HG03280 (cell line): ENCODE measurements at regions not wholly inside any gene's neighbourhood (a gene's known extent, or its start where the extent isn't known, plus 50 kb on each side); places are given as distances from the start of the nearest gene placed in this dataset.
"Not testable (repeated sequence)": the region's sequence is repeated elsewhere in the genome, so short reads cannot be mapped to it uniquely, and the experiment has no call there.

Experiments
- ATAC-seq: cut with Tn5 transposase; IDR thresholded peaks from one replicate; pipeline ENCODE4 v1.9.1; 2021; ENCODE audit warnings: mild to moderate bottlenecking, moderate library complexity; ENCODE audit not compliant: unreplicated experiment

- ATAC-seq: not testable (repeated sequence)
These were observed 120.3 kb upstream of the NBPF19 start for GRCh38 chr1:149354579-149354978.

GRCh38 chr1:149355748-149356147, 119.1 kb upstream of the NBPF19 start:
- not testable (repeated sequence) for ATAC-seq

GRCh38 chr1:149356152-149356551, 118.7 kb upstream of the NBPF19 start:
- ATAC-seq: not testable (repeated sequence)

DNA sequence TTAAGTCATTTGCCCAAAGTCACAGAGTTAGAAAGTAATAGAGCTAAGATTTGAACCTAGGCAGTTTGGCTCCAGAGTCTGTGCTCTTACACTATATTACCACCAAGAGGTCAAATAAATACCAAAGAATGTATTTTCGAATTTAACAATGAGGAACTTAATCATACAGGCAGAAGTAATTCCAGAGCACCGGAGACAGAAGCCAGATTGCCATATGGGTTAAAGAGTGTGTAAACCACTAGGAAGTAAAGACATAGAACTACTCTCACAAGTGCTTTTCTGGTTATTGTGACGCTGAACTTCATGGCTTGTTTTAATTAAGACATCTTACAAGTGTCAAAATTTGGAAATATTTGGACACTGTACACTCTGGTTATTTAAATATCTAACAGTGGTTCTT, 114.5 kb upstream of the NBPF19 start:
- not testable (repeated sequence) for ATAC-seq

DNA sequence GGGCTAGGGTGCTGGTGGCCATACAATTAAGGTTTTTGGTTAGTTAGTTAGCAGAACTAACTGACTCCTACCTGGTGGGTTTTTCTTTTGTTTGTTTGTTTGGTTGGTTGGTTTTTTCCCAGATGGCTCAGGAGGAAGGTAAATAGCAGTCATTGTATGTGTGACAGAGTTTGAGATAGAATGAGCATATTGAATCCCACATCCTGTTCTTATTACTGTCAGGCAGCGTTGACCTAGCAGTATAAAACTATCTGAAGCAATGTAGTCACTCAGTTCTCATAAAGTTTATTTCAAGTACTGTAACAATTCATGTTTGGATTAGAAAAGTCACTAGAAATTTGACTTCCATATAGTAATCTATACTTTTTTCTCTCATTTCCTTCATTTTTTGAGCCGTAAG, 113.5 kb upstream of the NBPF19 start:
- not testable (repeated sequence) for ATAC-seq

DNA sequence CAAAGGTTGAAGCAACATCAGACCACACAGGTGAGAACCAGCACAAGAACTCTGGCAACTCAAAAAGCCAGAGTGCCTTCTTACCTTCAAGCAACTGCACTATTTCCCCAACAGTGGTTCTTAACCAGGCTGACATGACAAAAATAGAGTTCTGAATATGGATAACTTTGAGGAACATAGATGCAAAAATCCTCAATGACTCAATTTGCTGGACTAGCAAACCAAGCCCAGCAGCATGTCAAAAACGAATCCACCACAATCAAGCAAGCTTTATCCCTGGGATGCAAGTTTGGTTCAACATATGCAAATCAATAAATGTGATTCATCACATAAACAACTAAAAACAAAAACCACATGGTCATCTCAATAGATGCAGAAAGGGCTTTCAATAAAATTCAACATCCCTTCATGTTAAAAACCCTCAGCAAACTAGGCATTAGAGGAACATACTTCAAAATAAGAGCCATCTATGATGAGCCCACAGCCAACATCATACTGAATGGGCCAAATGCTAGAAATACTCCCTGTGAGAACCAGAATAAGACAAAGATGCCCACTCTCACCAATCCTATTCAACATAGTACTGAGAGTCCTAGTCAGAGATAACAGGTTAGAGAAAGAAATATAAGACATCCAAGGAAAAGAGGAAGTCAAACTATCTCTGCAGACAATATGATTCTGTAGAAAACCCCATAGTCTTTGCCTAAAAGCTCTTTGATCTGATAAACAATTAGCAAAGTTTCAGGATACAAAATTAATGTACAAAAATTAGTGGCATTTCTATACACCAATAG, 110.5 kb upstream of the NBPF19 start:
- not testable (repeated sequence) for ATAC-seq

- ATAC-seq: not testable (repeated sequence)
These were observed 108.4 kb upstream of the NBPF19 start for GRCh38 chr1:149366402-149366801.

DNA sequence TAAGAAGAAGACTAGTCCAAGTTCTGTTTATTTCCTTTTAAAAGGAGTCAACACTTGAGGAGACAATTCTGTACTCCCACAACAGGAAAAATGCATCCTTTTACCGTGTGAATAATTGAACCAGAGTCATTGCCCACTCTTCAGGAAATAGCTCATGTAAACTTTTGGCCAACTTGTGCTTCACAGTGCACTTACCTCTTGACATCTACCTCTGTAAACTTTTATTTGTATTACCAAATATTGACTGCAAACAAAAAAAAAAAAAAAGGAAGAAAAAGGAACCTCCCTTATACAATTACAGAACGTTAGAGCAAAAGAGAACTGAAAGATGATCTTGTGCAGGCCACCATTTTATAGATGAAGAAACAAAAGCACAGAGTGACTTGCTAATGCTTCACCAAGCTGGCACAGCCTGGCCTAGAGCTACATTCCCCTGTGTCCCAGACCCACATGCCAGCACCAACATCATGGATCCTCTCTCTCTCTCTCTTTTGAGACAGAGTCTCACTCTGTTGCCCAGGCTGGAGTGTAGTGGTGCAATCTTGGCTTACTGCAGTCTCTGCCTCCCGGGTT, 107.3 kb upstream of the NBPF19 start:
- ATAC-seq: not testable (repeated sequence)

- ATAC-seq: not testable (repeated sequence)
These were observed 106.5 kb upstream of the NBPF19 start for GRCh38 chr1:149368337-149368736.

GRCh38 chr1:149369081-149369480, 105.8 kb upstream of the NBPF19 start:
- not testable (repeated sequence) for ATAC-seq

DNA sequence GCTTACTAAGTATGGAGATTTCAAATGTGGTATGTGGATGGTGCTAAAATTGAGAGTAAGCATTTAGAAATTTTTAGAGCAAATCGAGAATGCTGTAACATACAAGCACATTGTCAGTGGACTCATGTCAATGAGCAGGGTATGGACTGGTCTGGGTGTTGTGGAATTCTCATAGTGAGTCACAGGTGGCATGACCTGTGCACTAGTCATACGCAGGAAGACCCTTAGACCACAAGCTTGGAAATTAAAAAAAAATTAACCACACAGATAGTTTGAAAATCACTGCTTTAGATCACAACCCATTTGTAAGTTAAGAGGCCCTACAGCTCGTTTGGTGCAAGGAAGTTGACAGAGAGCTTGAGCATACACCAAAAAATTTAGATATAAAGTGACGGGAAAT, 102.9 kb upstream of the NBPF19 start:
- ATAC-seq: not testable (repeated sequence)

DNA sequence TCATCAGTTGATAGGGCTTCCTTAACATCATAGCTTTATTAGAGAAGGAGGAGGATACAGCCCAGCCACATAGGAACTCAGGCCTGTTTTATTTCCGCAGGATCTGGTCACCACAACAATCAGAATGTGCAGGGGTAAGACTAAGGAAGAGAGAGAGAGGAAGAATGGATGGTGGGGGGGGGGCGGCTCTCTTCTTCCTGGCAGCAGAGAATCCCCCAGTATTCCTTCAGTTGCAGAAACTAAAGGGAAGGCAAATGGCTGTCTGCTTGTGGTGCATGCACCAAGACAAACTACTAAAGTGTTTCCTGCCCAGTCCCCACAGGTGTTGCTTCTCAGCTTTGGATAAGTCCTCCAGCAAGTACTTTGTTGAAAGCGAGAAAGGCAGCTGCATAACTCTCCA, 96.4 kb upstream of the NBPF19 start:
- ATAC-seq: not testable (repeated sequence)

DNA sequence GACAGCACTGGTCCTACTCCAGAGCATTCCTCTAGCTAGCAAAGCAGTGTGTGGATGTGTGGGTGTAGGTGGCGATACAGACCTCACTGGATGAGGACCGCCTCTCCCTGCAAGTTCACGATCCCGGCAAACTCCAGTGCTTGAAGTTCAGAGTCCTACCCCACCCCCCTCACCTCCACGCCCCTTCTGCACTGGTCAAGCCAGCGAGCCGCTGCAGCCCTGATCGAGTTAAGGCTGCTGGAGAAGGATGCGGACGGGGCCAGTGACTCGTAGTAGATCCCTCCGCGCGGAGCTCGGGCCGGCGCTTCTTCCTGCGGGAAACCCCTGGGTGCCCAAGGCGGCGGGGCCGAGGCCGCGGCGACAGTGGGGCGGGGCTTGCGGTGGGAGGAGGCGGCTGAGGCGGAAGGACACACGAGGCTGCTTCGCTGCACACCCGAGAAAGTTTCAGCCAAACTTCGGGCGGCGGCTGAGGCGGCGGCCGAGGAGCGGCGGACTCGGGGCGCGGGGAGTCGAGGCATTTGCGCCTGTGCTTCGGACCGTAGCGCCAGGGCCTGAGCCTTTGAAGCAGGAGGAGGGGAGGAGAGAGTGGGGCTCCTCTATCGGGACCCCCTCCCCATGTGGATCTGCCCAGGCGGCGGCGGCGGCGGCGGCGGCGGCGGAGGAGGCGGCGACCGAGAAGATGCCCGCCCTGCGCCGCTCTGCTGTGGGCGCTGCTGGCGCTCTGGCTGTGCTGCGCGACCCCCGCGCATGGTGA, 84.5 kb upstream of the NBPF19 start:
- ATAC-seq: not testable (repeated sequence)

- ATAC-seq: not testable (repeated sequence)
These were observed 83.9 kb upstream of the NBPF19 start for GRCh38 chr1:149390931-149391330.

DNA sequence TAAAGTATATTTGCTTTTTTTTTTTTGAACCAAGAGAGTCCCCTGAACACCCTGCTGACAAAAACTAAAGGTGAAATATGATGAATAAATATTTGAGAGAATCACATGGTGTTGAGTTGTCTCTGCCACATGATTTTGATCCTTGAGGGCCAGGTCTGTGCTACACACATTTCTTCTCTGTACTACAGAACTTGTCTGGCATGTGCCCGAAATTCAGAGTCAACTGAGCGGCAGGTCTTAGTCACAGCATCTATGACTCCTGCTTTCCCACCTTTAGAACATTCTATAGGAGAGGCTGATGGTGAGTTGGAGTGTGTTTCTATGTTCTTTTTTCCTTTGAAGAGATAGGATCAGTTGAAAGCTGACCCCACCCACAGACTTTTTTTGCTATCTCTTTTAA, 79.0 kb upstream of the NBPF19 start:
- not testable (repeated sequence) for ATAC-seq

GRCh38 chr1:149398527-149398926, 76.3 kb upstream of the NBPF19 start:
- ATAC-seq: not testable (repeated sequence)

DNA sequence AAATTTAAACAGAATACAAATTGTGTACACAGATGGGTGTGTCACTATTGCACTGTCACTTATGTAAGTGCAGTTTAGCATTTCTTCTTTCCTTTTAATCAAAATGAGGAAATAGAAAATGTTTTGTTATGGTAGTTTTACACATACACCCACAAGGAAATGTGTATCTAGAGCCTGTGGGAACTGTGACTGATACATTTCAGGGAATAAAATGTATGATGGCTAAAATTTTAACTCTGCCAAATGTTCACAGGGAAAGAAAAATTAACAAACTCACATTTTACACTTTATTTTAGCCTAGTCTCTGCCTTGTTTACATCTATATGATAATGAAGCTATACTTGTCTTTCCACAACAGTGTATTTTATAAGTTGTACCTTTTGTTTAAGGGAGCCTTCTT, 66.4 kb upstream of the NBPF19 start:
- ATAC-seq: not testable (repeated sequence)

GRCh38 chr1:149415373-149415772, 59.5 kb upstream of the NBPF19 start:
- not testable (repeated sequence) for ATAC-seq

DNA sequence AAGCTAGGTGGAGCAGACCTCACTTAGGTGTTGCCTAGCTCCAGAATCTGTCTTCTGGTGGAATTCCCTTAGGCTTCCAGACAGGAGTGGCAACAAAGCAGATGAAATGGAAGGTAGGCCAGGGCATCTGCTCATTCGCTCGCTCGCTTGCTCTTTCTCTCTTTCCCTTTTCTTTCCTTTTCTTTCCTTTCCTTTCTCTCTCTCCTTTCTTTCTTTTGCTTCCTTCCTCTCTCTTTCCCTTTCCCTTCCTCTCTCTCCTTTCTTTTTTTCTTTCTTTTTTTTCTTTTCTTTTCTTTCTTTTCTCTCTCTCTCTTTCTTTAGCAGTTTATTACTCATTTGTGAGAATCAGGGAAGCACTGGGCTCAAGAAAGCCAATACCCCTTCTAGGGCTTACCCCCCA, 56.1 kb upstream of the NBPF19 start:
- ATAC-seq: not testable (repeated sequence)

GRCh38 chr1:149423122-149423521, 51.7 kb upstream of the NBPF19 start:
- ATAC-seq: not testable (repeated sequence)
